ENCODE measurements at regions not wholly inside any gene's neighbourhood (a gene's known extent, or its start where the extent isn't known, plus 50 kb on each side); places are given as distances from the start of the nearest gene placed in this dataset.

- no CpG with 5 or more reads among the region's 2 CpGs for WGBS (ENCODE audit: insufficient coverage, insufficient read length)
- no peak overlapping the region for H3K27ac ChIP-seq (ENCODE audit: low read length)
- H3K4me1 ChIP-seq (ENCODE audit: control insufficient read depth, insufficient read depth, low read length): no peaks in the 10 kb centered on the region
- H3K27me3 ChIP-seq (ENCODE audit: control insufficient read depth, insufficient read depth, low read length): no peaks in the 10 kb centered on the region
- no peak for DNase-seq (ENCODE audit: low read depth, low spot score)
- no peaks in the 10 kb centered on the region for H3K36me3 ChIP-seq (ENCODE audit: control insufficient read depth, insufficient read depth, low read length)
- H3K4me3 ChIP-seq (ENCODE audit: low read length): no peak overlapping the region
- H3K9me3 ChIP-seq (ENCODE audit: control insufficient read depth, insufficient read depth, low read length): no peaks in the 10 kb centered on the region
These were observed 644.7 kb upstream of the PCDH10 start for GRCh38 chr4:132504438-132504837.

GRCh38 chr4:132506568-132506967 is 642.5 kb upstream of the PCDH10 start:
- Histone ChIP-seq H3K9me3 (ENCODE audit: control insufficient read depth, insufficient read depth, low read length) (no peaks in the 10 kb centered on the region), H3K4me1 (ENCODE audit: control insufficient read depth, insufficient read depth, low read length) (no peaks in the 10 kb centered on the region), H3K4me3 (ENCODE audit: low read length) (no peak overlapping the region), H3K36me3 (ENCODE audit: control insufficient read depth, insufficient read depth, low read length) (no peaks in the 10 kb centered on the region), H3K27ac (ENCODE audit: low read length) (no peak overlapping the region), H3K27me3 (ENCODE audit: control insufficient read depth, insufficient read depth, low read length) (no peaks in the 10 kb centered on the region)
- no CpG with 5 or more reads among the region's 2 CpGs for WGBS (ENCODE audit: insufficient coverage, insufficient read length)
- DNase-seq (ENCODE audit: low read depth, low spot score): no peak

- no peaks in the 10 kb centered on the region for H3K36me3 ChIP-seq (ENCODE audit: control insufficient read depth, insufficient read depth, low read length)
- H3K4me1 ChIP-seq (ENCODE audit: control insufficient read depth, insufficient read depth, low read length): no peaks in the 10 kb centered on the region
- H3K9me3 ChIP-seq (ENCODE audit: control insufficient read depth, insufficient read depth, low read length): no peaks in the 10 kb centered on the region
- no CpG with 5 or more reads among the region's 2 CpGs for WGBS (ENCODE audit: insufficient coverage, insufficient read length)
- no peaks in the 10 kb centered on the region for H3K27me3 ChIP-seq (ENCODE audit: control insufficient read depth, insufficient read depth, low read length)
- no peak overlapping the region for H3K4me3 ChIP-seq (ENCODE audit: low read length)
- H3K27ac ChIP-seq (ENCODE audit: low read length): no peak overlapping the region
- DNase-seq (ENCODE audit: low read depth, low spot score): no peak
These were observed 635.6 kb upstream of the PCDH10 start for GRCh38 chr4:132513491-132513890.

GRCh38 chr4:132526652-132527051 is 622.4 kb upstream of the PCDH10 start:
- Histone ChIP-seq H3K4me1 (ENCODE audit: control insufficient read depth, insufficient read depth, low read length) (no peaks in the 10 kb centered on the region), H3K27me3 (ENCODE audit: control insufficient read depth, insufficient read depth, low read length) (no peaks in the 10 kb centered on the region), H3K4me3 (ENCODE audit: low read length) (no peak overlapping the region), H3K36me3 (ENCODE audit: control insufficient read depth, insufficient read depth, low read length) (no peaks in the 10 kb centered on the region), H3K27ac (ENCODE audit: low read length) (no peak overlapping the region), H3K9me3 (ENCODE audit: control insufficient read depth, insufficient read depth, low read length) (no peaks in the 10 kb centered on the region)
- no peak for DNase-seq (ENCODE audit: low read depth, low spot score)
- WGBS (ENCODE audit: insufficient coverage, insufficient read length): no CpG with 5 or more reads among the region's 1 CpG

GRCh38 chr4:132527817-132528216 is 621.3 kb upstream of the PCDH10 start:
- H3K4me1 ChIP-seq (ENCODE audit: control insufficient read depth, insufficient read depth, low read length): no peaks in the 10 kb centered on the region
- no peaks in the 10 kb centered on the region for H3K36me3 ChIP-seq (ENCODE audit: control insufficient read depth, insufficient read depth, low read length)
- no peak for DNase-seq (ENCODE audit: low read depth, low spot score)
- no CpG with 5 or more reads among the region's 1 CpG for WGBS (ENCODE audit: insufficient coverage, insufficient read length)
- no peaks in the 10 kb centered on the region for H3K9me3 ChIP-seq (ENCODE audit: control insufficient read depth, insufficient read depth, low read length)
- H3K27ac ChIP-seq (ENCODE audit: low read length): no peak overlapping the region
- H3K4me3 ChIP-seq (ENCODE audit: low read length): no peak overlapping the region
- no peaks in the 10 kb centered on the region for H3K27me3 ChIP-seq (ENCODE audit: control insufficient read depth, insufficient read depth, low read length)

GRCh38 chr4:132530861-132531260 is 618.2 kb upstream of the PCDH10 start:
- no peak overlapping the region for H3K27ac ChIP-seq (ENCODE audit: low read length)
- DNase-seq (ENCODE audit: low read depth, low spot score): no peak
- no CpG with 5 or more reads among the region's 2 CpGs for WGBS (ENCODE audit: insufficient coverage, insufficient read length)

GRCh38 chr4:132540268-132540667 is 608.8 kb upstream of the PCDH10 start:
- no peak for DNase-seq (ENCODE audit: low read depth, low spot score)
- no peaks in the 10 kb centered on the region for H3K27me3 ChIP-seq (ENCODE audit: control insufficient read depth, insufficient read depth, low read length)
- H3K4me3 ChIP-seq (ENCODE audit: low read length): no peak overlapping the region
- H3K4me1 ChIP-seq (ENCODE audit: control insufficient read depth, insufficient read depth, low read length): no peaks in the 10 kb centered on the region
- H3K9me3 ChIP-seq (ENCODE audit: control insufficient read depth, insufficient read depth, low read length): no peaks in the 10 kb centered on the region
- H3K27ac ChIP-seq (ENCODE audit: low read length): no peak overlapping the region
- no peaks in the 10 kb centered on the region for H3K36me3 ChIP-seq (ENCODE audit: control insufficient read depth, insufficient read depth, low read length)
- no CpG with 5 or more reads among the region's 1 CpG for WGBS (ENCODE audit: insufficient coverage, insufficient read length)

More at GRCh38 chr4:132530861-132531260, 618.2 kb upstream of the PCDH10 start:
- H3K27me3 ChIP-seq (ENCODE audit: control insufficient read depth, insufficient read depth, low read length): no peaks in the 10 kb centered on the region
- H3K4me3 ChIP-seq (ENCODE audit: low read length): no peak overlapping the region
- no peaks in the 10 kb centered on the region for H3K9me3 ChIP-seq (ENCODE audit: control insufficient read depth, insufficient read depth, low read length)
- H3K36me3 ChIP-seq (ENCODE audit: control insufficient read depth, insufficient read depth, low read length): no peaks in the 10 kb centered on the region
- H3K4me1 ChIP-seq (ENCODE audit: control insufficient read depth, insufficient read depth, low read length): no peaks in the 10 kb centered on the region

GRCh38 chr4:132540797-132541196 is 608.3 kb upstream of the PCDH10 start:
- Histone ChIP-seq H3K4me1 (ENCODE audit: control insufficient read depth, insufficient read depth, low read length) (no peaks in the 10 kb centered on the region), H3K27ac (ENCODE audit: low read length) (no peak overlapping the region), H3K4me3 (ENCODE audit: low read length) (no peak overlapping the region), H3K36me3 (ENCODE audit: control insufficient read depth, insufficient read depth, low read length) (no peaks in the 10 kb centered on the region), H3K27me3 (ENCODE audit: control insufficient read depth, insufficient read depth, low read length) (no peaks in the 10 kb centered on the region), H3K9me3 (ENCODE audit: control insufficient read depth, insufficient read depth, low read length) (no peaks in the 10 kb centered on the region)
- no peak for DNase-seq (ENCODE audit: low read depth, low spot score)
- no CpG with 5 or more reads among the region's 4 CpGs for WGBS (ENCODE audit: insufficient coverage, insufficient read length)

- Histone ChIP-seq H3K9me3 (ENCODE audit: control insufficient read depth, insufficient read depth, low read length) (no peaks in the 10 kb centered on the region), H3K4me3 (ENCODE audit: low read length) (no peak overlapping the region), H3K27ac (ENCODE audit: low read length) (no peak overlapping the region), H3K27me3 (ENCODE audit: control insufficient read depth, insufficient read depth, low read length) (no peaks in the 10 kb centered on the region), H3K4me1 (ENCODE audit: control insufficient read depth, insufficient read depth, low read length) (no peaks in the 10 kb centered on the region), H3K36me3 (ENCODE audit: control insufficient read depth, insufficient read depth, low read length) (no peaks in the 10 kb centered on the region)
- DNase-seq (ENCODE audit: low read depth, low spot score): no peak
These were observed 606.9 kb upstream of the PCDH10 start for GRCh38 chr4:132542228-132542627.

GRCh38 chr4:132548463-132548862 is 600.6 kb upstream of the PCDH10 start:
- no CpG with 5 or more reads among the region's 4 CpGs for WGBS (ENCODE audit: insufficient coverage, insufficient read length)
- H3K36me3 ChIP-seq (ENCODE audit: control insufficient read depth, insufficient read depth, low read length): no peaks in the 10 kb centered on the region
- H3K27ac ChIP-seq (ENCODE audit: low read length): no peak overlapping the region
- H3K9me3 ChIP-seq (ENCODE audit: control insufficient read depth, insufficient read depth, low read length): no peaks in the 10 kb centered on the region
- H3K4me3 ChIP-seq (ENCODE audit: low read length): no peak overlapping the region
- no peaks in the 10 kb centered on the region for H3K4me1 ChIP-seq (ENCODE audit: control insufficient read depth, insufficient read depth, low read length)
- no peak for DNase-seq (ENCODE audit: low read depth, low spot score)
- H3K27me3 ChIP-seq (ENCODE audit: control insufficient read depth, insufficient read depth, low read length): no peaks in the 10 kb centered on the region

GRCh38 chr4:132556316-132556715 is 592.8 kb upstream of the PCDH10 start:
- H3K4me3 ChIP-seq (ENCODE audit: low read length): no peak overlapping the region
- H3K4me1 ChIP-seq (ENCODE audit: control insufficient read depth, insufficient read depth, low read length): no peaks in the 10 kb centered on the region
- H3K36me3 ChIP-seq (ENCODE audit: control insufficient read depth, insufficient read depth, low read length): no peaks in the 10 kb centered on the region
- H3K27me3 ChIP-seq (ENCODE audit: control insufficient read depth, insufficient read depth, low read length): no peaks in the 10 kb centered on the region
- H3K9me3 ChIP-seq (ENCODE audit: control insufficient read depth, insufficient read depth, low read length): no peaks in the 10 kb centered on the region
- no CpG with 5 or more reads among the region's 3 CpGs for WGBS (ENCODE audit: insufficient coverage, insufficient read length)
- no peak overlapping the region for H3K27ac ChIP-seq (ENCODE audit: low read length)
- DNase-seq (ENCODE audit: low read depth, low spot score): no peak
